ENCODE measurements at regions not wholly inside any gene's neighbourhood (a gene's known extent, or its start where the extent isn't known, plus 50 kb on each side); places are given as distances from the start of the nearest gene placed in this dataset.

DNA sequence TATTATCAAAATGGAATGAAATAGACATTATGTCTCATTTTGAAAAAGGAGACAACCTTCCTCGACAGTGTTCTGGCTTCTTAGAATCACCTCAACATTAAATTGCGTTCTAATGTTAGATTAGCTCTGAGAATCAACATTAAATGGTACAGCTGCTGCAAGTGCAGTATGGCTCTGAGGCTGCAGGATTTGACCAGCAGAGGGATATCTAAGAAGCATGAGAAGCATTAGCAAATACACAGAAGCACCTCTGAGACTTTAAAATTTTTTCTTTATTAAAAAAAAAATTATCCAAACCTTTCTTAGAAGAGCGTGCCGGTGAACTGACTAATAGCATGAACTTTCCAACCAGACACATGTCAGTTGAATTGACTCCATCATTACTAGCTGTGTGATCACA is 253.4 kb upstream of the LRIG3 start:
- DNase-seq (ENCODE audit: extremely low read depth in 1 of 11, low read depth in 9 of 11, low spot score in 4 of 11), result no peak

DNA sequence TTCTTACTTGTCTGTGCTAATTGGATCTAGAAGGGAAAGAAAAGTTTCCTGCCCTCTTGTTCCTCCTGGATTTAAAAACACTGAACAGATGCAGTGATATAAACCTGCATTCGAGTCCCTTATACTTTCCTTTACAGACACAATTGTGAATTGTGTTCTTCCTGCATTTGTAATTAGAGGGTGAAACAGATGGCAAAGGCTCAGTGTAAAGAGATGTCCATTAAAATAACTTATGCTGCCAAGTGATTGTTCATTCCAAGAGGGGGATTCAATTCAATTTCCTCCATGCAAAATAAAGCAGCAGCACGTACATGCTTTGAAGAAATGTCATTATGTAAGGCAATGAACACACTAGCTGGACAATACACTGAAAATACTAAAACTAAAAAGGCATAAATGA is 248.3 kb upstream of the LRIG3 start:
- no peak for DNase-seq (ENCODE audit: extremely low read depth in 1 of 11, low read depth in 9 of 11, low spot score in 4 of 11)

DNA sequence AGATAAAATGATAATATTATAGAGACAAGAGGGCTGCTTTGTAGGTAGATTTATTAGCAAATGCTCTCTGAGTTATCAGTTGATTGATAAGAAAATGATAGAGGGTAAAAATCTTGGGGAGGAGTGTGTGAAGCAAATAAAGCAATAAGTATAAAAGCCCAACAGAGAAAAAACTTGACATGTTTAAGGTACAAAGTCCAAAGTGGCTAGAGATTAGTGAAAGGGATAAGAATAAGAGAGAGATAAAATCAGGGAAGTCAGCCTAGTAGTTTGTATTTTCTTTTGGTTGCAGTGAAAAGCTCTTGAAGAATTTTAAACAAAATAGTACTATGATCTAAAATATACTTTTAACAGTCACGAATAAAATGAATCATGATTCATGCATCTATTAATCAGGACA is 246.2 kb upstream of the LRIG3 start:
- DNase-seq (ENCODE audit: extremely low read depth in 1 of 11, low read depth in 9 of 11, low spot score in 4 of 11), result no peak

DNA sequence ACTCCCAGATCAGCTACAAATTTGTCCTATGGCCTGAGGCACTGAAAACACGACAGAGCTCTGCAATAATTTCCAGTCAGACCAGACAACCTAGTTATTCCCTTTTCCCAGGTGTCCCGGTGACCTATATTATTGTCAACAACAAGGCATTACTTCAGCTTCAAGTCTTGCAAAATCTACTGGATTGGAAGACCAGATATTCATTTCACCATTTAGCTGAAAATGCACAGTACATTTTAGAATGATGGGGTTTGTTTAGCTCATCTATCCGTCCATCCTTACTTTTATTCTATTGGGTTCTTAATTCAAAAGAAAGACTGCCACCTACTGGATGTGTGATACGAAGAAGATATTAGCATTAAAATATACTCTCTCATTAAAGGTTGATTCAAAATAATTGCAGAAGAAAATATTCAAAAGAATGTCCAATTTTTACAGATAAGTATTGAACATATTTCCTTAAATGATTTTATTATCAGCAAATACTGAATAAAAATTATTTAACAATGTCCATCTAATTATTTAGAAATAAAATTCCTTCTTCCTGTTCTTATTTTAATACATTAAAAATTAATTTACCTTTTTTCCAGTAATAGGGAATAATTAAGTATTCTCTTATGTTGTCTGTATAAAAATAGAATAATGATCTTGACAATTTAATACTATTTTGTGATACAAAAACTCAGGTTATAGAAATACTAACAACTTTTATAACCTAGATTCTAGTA is 244.9 kb upstream of the LRIG3 start:
- peak in 9 of 11 donors; percentile 7 to 27 (median 16) for DNase-seq (ENCODE audit: extremely low read depth in 1 of 11, low read depth in 9 of 11, low spot score in 4 of 11)

DNA sequence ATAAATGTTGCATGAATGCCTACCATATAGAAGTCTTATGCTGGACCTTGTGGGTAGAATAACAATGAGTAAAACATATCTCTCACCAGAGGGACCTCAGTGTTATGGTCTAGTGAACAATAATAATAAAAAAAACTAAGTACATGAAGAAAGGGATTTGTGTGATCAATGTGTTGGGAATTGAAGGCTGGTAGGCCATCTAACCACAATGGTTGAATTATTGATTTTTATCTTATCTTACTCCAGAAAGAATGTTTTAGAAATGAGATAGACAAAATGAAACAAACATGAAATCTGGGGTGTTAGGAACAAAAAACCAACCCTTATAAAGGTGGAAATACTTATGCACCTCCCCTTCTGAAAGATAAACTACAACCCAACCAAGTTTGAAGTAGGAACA is 243.9 kb upstream of the LRIG3 start:
- no peak for DNase-seq (ENCODE audit: extremely low read depth in 1 of 11, low read depth in 9 of 11, low spot score in 4 of 11)

DNA sequence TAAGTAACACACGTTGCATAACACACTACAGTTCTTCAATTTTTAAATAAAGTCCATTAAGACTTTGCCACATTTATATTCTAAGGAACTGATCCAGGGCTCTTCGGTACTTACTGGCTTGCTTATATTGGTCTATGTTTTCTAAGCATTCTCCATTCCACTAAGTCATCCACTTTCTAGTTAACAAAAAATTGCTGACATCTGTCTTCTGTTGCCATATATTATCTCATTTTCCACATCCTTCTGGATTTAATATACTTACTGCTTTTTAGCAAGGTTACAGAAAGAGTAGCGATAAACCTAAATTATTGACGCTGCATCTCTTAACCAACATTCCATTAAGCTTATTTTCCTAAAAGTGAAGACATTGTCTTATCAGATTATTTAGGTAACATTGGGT is 238.4 kb upstream of the LRIG3 start:
- no peak for DNase-seq (ENCODE audit: extremely low read depth in 1 of 11, low read depth in 9 of 11, low spot score in 4 of 11)

DNA sequence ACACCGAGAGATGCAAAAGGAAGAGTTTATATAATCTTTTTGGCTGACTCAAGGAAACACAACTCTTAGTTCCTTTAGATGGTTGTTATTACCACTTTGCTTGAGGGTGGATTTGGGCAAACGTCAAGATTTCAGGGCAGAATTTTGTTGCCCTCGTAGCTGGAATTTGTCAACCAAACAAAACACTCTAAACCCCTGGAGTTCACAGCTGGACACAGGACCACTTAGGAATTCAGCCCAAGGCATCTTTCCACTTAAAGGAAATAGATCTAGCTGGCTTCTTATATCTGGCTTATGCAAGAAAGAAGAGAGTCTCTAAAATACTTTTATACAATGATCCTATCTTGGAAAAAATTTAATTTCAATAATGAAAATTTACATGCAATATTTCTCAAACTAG is 237.8 kb upstream of the LRIG3 start:
- no peak for DNase-seq (ENCODE audit: extremely low read depth in 1 of 11, low read depth in 9 of 11, low spot score in 4 of 11)

DNA sequence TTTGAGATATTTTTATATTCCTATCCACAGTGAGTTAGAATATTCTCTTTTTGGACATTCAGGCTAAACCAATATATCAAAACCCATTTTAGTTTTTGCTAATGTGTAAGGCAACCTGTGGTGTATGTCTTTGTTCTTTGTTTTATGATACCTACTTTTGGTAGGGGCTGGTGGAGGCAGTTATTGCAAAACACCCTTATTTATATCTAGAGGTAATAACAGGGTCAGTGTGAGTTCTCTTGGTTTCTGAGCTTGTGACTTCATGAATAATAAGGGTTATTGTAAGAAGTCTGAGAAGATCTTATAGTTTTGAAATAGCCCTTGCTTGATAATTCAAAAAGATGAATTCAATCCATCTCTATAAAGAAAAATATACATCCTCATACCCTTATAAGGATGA is 235.1 kb upstream of the LRIG3 start:
- no peak for DNase-seq (ENCODE audit: extremely low read depth in 1 of 11, low read depth in 9 of 11, low spot score in 4 of 11)

DNA sequence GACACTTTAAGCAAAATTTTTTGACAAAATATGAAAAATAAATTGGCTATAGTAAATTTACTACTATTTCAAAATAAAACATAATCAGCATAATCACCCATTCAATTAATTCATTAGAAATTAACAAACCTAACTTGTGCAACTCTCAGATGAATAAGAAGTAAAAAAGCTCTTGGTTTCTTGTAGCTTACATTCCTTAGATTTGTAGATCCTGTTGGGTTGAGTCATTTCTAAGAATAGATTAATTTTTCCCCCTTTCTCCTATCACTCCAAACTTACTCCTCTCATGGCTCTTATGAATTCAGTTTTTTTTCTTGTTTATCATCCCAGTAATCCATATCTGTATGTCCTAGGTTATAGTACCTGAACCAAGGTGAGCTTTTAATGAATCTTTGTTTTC is 230.9 kb upstream of the LRIG3 start:
- no peak for DNase-seq (ENCODE audit: extremely low read depth in 1 of 11, low read depth in 9 of 11, low spot score in 4 of 11)

DNA sequence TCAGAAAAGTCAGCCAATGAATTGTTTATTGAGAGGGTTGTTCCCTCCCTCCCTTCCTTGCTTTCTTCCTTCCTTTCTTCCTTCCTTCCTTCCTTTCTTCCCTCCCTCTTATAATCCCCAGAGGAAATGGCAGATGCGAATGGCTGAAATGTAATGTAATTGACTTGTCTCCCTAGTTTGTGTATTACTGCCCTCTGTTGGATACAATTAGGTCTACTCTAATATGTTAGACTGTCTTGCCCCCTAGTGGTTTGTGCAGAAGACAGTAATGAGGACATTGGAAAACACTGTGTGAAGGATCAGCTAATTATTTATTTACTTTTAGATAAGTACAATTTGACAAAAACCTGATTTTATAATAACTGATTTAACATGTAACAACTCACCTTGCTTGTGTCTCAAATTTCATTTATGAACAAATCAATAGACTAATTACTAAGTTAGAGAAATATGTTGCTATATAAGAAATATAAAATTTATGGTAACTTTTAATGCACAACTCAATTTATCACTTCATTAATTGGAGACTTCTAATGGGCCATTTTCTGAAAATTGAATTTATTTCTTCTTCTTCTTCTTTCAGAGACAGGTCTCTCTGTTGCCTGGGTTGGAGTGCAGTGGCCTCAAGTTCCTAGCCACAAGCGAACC is 229.8 kb upstream of the LRIG3 start:
- DNase-seq (ENCODE audit: extremely low read depth in 1 of 11, low read depth in 9 of 11, low spot score in 4 of 11), result peak; percentile 45 to 83 (median 62)

DNA sequence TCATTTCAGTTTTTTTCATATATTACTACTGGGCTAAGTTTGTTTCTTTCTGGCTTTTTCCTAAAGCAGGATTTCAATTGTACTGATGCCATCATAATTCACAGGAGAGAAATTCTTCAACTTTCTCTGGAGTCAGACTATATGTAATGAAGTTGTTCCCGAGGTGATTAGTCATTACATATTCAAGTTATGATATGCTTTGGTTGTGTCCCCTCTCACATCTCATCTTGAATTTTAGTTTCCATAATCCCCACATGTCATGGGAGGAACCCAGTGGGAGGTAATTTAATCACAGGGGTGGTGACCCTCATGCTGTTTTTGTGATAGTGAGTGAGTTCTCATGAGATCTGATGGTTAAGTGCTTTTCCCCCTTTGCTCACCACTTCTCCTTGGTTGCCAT is 227.5 kb upstream of the LRIG3 start:
- DNase-seq (ENCODE audit: extremely low read depth in 1 of 11, low read depth in 9 of 11, low spot score in 4 of 11), result no peak

DNA sequence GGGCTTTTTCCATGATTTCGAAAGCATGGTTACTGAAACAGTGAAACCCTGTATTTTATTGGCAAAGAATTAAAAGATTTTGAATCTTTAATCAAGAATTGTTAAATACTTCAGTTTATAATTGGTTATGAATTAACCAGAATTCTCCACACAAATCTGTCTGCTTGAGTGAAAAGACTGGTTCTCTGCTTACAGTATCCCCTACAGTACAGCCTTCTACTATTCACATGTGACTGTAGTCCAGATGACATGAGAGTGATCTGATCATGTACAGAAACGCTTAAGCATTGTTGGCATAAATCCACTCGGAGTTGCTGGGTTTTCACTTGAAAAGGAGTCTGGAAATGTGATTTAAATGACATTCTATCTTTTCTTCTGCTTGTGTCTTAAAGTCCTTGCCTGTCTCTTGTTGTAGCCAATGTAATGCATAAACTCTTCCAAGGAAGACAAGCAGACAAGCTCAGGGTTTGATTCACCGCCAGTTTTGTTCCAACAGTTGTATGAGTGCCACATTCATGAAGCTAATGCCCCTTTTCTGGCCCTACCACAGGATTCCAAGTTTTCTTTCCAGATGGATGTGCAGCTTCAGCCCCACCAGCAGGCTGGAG is 222.0 kb upstream of the LRIG3 start:
- no peak for DNase-seq (ENCODE audit: extremely low read depth in 1 of 11, low read depth in 9 of 11, low spot score in 4 of 11)

DNA sequence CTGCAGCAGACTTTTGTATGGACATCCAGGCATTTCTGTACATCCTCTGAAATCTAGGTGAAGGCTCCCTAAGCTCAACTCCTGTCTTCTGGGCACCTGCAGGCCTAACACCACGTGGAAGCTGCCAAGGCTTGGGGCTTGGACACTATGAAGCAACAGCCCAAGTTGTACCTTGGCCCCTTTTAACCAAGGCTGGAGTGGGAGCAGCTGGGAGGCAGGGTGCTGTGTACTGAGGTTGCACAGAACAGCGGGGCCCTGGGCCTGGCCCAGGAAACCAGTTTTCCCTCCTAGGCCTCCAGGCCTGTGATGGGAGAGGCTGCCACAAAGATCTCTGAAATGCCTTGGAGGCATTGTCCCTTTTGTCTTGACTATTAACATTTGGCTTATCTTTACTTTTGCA is 214.4 kb upstream of the LRIG3 start:
- DNase-seq (ENCODE audit: extremely low read depth in 1 of 11, low read depth in 9 of 11, low spot score in 4 of 11), result no peak

DNA sequence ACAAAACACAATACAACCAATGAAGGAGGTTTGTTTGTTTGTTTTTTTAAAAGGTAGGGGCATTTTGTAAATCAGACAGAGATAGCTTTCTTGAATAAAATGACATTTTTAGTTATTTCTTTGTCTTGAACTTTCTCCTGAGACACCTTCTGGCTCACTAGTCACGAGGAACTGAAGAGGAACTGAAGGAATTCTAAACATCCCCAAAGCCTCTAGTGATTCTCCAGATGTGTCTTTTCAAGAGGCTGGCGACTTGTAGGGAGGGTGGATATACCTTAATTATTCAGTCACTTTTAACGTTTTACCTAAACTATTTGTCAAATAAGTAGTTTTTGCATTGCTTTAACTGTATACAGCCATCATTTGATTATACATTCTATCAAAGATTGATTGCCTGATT is 211.2 kb upstream of the LRIG3 start:
- DNase-seq (ENCODE audit: extremely low read depth in 1 of 11, low read depth in 9 of 11, low spot score in 4 of 11), result no peak

DNA sequence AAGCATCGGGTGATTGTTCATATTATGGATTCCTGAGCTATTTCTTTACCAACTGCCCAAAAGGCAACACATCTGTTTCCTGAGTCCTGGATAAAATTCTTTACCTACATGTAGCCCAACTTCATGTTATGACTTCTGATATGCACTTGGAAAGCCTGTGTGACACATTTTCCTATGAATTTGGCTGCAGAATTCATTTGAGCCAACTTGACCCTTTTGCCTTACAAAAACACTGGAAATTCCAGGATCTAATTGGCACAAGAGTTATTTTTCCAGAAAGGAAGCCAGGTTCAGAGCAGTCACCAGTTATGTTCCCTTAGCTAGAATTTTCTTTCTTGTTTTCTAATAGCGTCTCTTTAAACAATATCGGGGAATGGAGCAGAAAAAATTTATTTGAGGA is 202.5 kb upstream of the LRIG3 start:
- no peak for DNase-seq (ENCODE audit: extremely low read depth in 1 of 11, low read depth in 9 of 11, low spot score in 4 of 11)

DNA sequence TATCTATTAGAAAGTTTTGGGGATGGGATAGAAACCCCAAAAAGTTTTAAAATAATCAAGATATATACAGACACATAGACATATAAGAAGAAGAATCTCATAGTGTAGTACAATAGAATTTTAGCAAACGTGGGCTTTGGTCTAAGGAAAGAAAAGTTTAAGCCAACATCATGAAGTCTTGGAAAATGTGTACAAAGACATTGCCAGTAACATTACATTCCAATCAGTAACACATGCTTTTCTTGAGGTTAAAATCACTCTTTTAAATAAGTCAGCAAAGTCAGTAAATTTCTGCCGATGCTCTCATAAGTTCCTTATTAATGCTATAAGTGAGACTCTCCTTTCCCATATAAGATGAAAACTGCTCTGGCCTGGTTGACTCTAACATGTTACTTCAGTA is 201.1 kb upstream of the LRIG3 start:
- DNase-seq (ENCODE audit: extremely low read depth in 1 of 11, low read depth in 9 of 11, low spot score in 4 of 11), result no peak

DNA sequence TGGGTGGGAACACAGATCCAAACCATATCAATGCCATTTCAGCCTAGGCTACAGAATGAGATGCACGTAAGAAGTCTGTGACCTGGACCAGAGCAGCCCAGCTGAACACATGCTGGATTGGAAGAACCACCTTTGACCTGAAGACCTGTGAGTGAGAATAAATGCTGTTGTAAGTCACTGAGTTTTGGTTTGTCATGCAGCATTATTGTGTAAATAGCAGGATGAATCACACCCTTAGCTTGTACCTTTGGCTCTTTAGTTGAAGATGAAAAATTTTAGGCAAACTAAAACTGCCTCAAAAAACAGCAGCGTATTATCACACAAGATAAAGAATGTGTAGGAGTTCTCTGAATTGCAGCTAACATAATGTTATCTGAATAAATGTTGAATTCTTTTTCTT is 199.4 kb upstream of the LRIG3 start:
- DNase-seq (ENCODE audit: extremely low read depth in 1 of 11, low read depth in 9 of 11, low spot score in 4 of 11), result no peak

DNA sequence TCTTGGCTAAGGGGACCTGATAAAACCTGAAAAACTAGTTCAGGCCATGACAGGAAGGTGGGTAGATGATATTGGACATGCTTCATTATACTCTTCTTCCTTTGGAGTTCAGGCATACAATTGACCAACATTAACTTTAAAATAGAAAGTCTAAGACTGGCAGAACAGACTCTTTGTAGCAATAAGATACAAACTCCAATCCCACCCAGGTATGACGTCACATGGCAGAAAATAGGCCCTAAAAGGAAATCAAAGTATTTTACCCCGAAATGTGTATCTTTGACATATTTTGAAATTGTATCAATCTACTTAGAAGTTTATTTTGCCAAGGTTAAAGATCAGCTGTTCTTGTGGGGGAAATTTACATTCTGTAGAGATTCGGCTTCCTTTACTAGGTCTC is 198.1 kb upstream of the LRIG3 start:
- no peak for DNase-seq (ENCODE audit: extremely low read depth in 1 of 11, low read depth in 9 of 11, low spot score in 4 of 11)

DNA sequence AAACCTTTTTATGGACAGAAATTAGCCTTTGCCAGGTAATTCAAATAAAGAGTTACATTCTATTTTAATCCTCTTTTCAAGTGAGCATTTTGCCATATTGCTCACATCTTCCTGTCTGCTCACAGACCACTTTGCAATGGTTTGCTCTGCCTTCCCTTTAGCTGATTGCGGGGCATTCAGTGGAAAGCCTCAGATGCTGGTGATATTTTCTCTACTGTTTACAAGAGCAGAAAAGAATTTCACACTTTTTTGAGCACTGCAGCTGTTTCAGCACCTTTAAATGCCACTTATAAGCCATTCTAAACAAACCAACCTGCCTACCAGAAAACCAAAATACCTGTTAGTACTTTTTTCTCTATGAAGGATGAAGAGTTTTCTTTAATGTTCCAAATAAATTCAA is 195.7 kb upstream of the LRIG3 start:
- no peak for DNase-seq (ENCODE audit: extremely low read depth in 1 of 11, low read depth in 9 of 11, low spot score in 4 of 11)

DNA sequence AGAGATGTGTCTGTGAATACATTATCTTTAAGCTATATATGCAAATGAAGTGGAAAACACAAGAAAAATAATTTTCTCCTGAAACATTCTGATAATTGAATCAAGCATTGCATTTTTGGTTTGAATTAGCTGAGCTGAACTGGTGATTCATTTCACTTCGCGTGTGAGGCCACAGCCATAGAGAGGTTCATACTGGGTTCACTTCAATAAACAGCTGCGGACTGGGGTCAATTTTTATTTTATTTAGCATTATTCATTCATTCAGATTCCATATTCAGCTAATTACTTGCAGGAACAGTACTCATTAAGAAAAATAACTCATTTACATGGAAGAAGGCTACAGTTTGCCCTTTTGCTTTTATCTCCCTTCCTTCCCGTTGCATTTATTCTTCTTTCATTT is 195.2 kb upstream of the LRIG3 start:
- DNase-seq (ENCODE audit: extremely low read depth in 1 of 11, low read depth in 9 of 11, low spot score in 4 of 11), result no peak
